A549 (cell line): ENCODE measurements at regions not wholly inside any gene's neighbourhood (a gene's known extent, or its start where the extent isn't known, plus 50 kb on each side); places are given as distances from the start of the nearest gene placed in this dataset.

Experiments used
- ATAC-seq, 2 experiments: fragments of 200-7000 bp in 1 of 2; fragments of >200 bp in 1 of 2; cut with Nextera tagmentation in 1 of 2; cut with Tn5 transposase in 1 of 2; 3 replicates each; pipeline versions ENCODE4 v1.8.0 to v1.9.1; 2018 to 2020; ENCODE audit warnings: mild to moderate bottlenecking in 1 of 2, moderate library complexity in 1 of 2
- CTCF ChIA-PET: fragments of 300-600 bp; sonication (Branson Sonifier 250); formaldehyde crosslinking; extraction: SDS; loops from one replicate; lab custom pipeline; 2021; ENCODE audit warnings: antibody characterized with exemption, inconsistent platforms; lab: Yijun Ruan, JAX
- POLR2A ChIA-PET: fragments of 350-600 bp; formaldehyde crosslinking; extraction: SDS; loops from one replicate; lab custom pipeline; 2021; ENCODE audit warnings: antibody characterized with exemption, inconsistent platforms; lab: Yijun Ruan, JAX
- DNase-seq, 2 experiments: peaks; one replicate each; pipeline versions ENCODE4 v3.0.0 to v3.0.0-alpha.2; 2011 to 2016; ENCODE audit warnings: low read depth in 1 of 2, low spot score in 1 of 2
- FAIRE-seq: peaks from 2 replicates; lab custom pipeline; 2011; peaks lifted over from hg19 to GRCh38; lab: Jason Lieb, UNC
- H3K27ac ChIP-seq, 2 experiments: fragments of >200 bp; sonication (Bioruptor Twin); formaldehyde crosslinking; 3 replicates each; pipeline ENCODE4 v1.5.1; 2016 to 2017
- H3K4me1 ChIP-seq: fragments of >200 bp; sonication (Bioruptor Twin); formaldehyde crosslinking; 3 replicates; pipeline ENCODE4 v1.6.1; 2016
- H3K4me2 ChIP-seq: fragments of >200 bp; sonication (Bioruptor Twin); formaldehyde crosslinking; 3 replicates; pipeline ENCODE4 v1.6.1; 2016
- H3K4me3 ChIP-seq: fragments of >200 bp; sonication (Bioruptor Twin); formaldehyde crosslinking; 3 replicates; pipeline ENCODE4 v1.5.1; 2016
- H3K9me3 ChIP-seq: fragments of >200 bp; sonication (Bioruptor Twin); formaldehyde crosslinking; 3 replicates; pipeline ENCODE4 v1.6.1; 2016
- CBX8 ChIP-seq: fragments of 200-600 bp; sonication (generic); IDR thresholded peaks from 2 replicates; pipeline ENCODE4 v1.6.1; 2016
- CHD2 ChIP-seq: fragments of 150-350 bp; IDR thresholded peaks from 2 replicates; pipeline ENCODE4 v1.6.1; 2014; ENCODE audit warnings: low read length; ENCODE audit not compliant: partially characterized antibody
- CHD4 ChIP-seq: fragments of 200-600 bp; sonication (generic); IDR thresholded peaks from 2 replicates; pipeline ENCODE4 v1.6.1; 2016; ENCODE audit warnings: antibody characterized with exemption, mild to moderate bottlenecking, borderline replicate concordance
- EHF ChIP-seq: fragments of 250-450 bp; sonication (Bioruptor Pico); IDR thresholded peaks from 2 replicates; pipeline ENCODE4 v1.5.0; 2020; ENCODE audit warnings: mild to moderate bottlenecking
- EHMT2 ChIP-seq: fragments of 200-600 bp; sonication (generic); IDR thresholded peaks from 2 replicates; pipeline ENCODE4 v1.6.1; 2016; ENCODE audit warnings: antibody characterized with exemption, low read depth, mild to moderate bottlenecking, moderate library complexity
- EP300 ChIP-seq, 2 experiments: fragments of >200 bp; sonication (Bioruptor Twin); formaldehyde crosslinking; IDR thresholded peaks; 2 replicates in 1 of 2; 3 replicates in 1 of 2; pipeline ENCODE4 v1.6.1; 2016 to 2017
- ESRRA ChIP-seq: fragments of 150-350 bp; IDR thresholded peaks from 2 replicates; pipeline ENCODE4 v1.6.1; 2014; ENCODE audit warnings: mild to moderate bottlenecking, low read length, borderline replicate concordance
- FOSL2 ChIP-seq, 2 experiments: fragments of 450-650 bp in 1 of 2; fragments of >200 bp in 1 of 2; sonication (Bioruptor Twin) in 1 of 2; formaldehyde crosslinking; IDR thresholded peaks; 2 replicates each; pipeline versions ENCODE4 v1.5.0 to v1.6.1; 2016 to 2020; ENCODE audit warnings: mild to moderate bottlenecking in 1 of 2, moderate library complexity in 1 of 2
- HDAC2 ChIP-seq: fragments of 200-600 bp; sonication (generic); IDR thresholded peaks from 2 replicates; pipeline ENCODE4 v1.6.1; 2016
- HEYL ChIP-seq: fragments of 250-450 bp; sonication (Bioruptor Pico); IDR thresholded peaks from 2 replicates; pipeline ENCODE4 v1.8.0; 2021; ENCODE audit warnings: mild to moderate bottlenecking, moderate library complexity
- HOXB5 ChIP-seq: fragments of 250-450 bp; sonication (Bioruptor Pico); IDR thresholded peaks from 2 replicates; pipeline ENCODE4 v1.5.0; 2020; ENCODE audit warnings: mild to moderate bottlenecking, moderate library complexity
- NFE2L2 ChIP-seq: fragments of 150-350 bp; conservative IDR thresholded peaks from 2 replicates; pipeline ENCODE4 v1.6.1; 2014; ENCODE audit warnings: low read length
- NR3C1 ChIP-seq: fragments of >200 bp; sonication (Bioruptor Twin); formaldehyde crosslinking; IDR thresholded peaks from 3 replicates; pipeline ENCODE4 v1.6.1; 2017
- RAD21 ChIP-seq, 2 experiments: fragments of >200 bp in 1 of 2; sonication (Bioruptor Twin) in 1 of 2; formaldehyde crosslinking in 1 of 2; IDR thresholded peaks in 1 of 2; conservative IDR thresholded peaks in 1 of 2; 2 replicates in 1 of 2; 3 replicates in 1 of 2; pipeline ENCODE4 v1.6.1; 2012 to 2018; ENCODE audit warnings: inconsistent platforms in 1 of 2
- RFX5 ChIP-seq: fragments of 450-650 bp; IDR thresholded peaks from 2 replicates; pipeline ENCODE4 v1.7.1; 2014; ENCODE audit warnings: antibody characterized with exemption, mild to moderate bottlenecking, moderate library complexity
- TFCP2L1 ChIP-seq: fragments of 250-450 bp; sonication (Bioruptor Pico); IDR thresholded peaks from 2 replicates; pipeline ENCODE4 v1.5.0; 2021; ENCODE audit warnings: mild to moderate bottlenecking
- WGBS: methylation state at CpG from one replicate; pipeline ENCODE4 v1.1.6; 2017; ENCODE audit errors: missing lambda C conversion rate; 5-methylcytosine and 5-hydroxymethylcytosine counted together
- TF ChIP-seq, protein P1 (sequence below): fragments of >200 bp; sonication (Bioruptor Twin); formaldehyde crosslinking; IDR thresholded peaks from 3 replicates; pipeline ENCODE4 v1.5.1; 2016
- TF ChIP-seq, protein P2 (sequence below): fragments of 250-450 bp; sonication (Bioruptor Pico); IDR thresholded peaks from 2 replicates; pipeline ENCODE4 v1.5.0; 2020; ENCODE audit warnings: low read depth, mild to moderate bottlenecking, moderate library complexity
- TF ChIP-seq, protein P3 (sequence below): fragments of 250-450 bp; sonication (Bioruptor Pico); IDR thresholded peaks from 2 replicates; pipeline ENCODE4 v1.5.0; 2021; ENCODE audit warnings: mild to moderate bottlenecking, moderate library complexity, borderline replicate concordance
- TF ChIP-seq, protein P4 (sequence below): IDR thresholded peaks from 2 replicates; pipeline ENCODE4 v1.6.1; 2012; ENCODE audit warnings: low read depth, borderline replicate concordance

DNA sequence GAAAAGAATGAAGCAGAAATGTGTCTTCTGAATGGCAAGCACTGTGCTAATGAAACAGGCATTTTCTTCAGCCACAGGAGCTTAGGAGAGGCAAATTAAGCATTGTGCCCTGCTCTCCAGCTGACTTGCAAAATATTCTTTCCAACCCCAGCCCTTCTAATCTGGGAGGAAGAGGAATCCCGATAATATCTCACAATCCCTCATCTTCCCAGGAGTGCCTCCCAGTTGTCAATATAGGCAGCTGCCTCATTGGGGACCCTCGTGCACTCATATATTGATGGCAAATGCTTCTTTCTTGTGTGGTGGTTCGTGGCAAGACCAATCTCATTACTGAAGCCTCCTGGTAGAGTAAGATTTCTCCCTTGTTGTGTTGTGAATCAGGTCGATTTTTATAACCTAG, 299.0 kb downstream of the COG6 start:
- no peaks in the 10 kb centered on the region for H3K9me3 ChIP-seq
- no peak overlapping the region for H3K4me3 ChIP-seq
- no peak for DNase-seq
- no peak for ATAC-seq
- no peak overlapping the region for H3K4me2 ChIP-seq
- POLR2A ChIA-PET = no interaction called here
- no peak overlapping the region for H3K27ac ChIP-seq
- H3K4me1 ChIP-seq = no peaks in the 10 kb centered on the region
- WGBS = 29% methylated on average over 4 of the region's 4 CpGs
- CTCF ChIA-PET = interaction anchor here (2.4 kb wide), 1 partner anchor 12 kb away, joined by 12 read pairs; no protein-coding TSS in a partner anchor
- no peak for FAIRE-seq
- TF ChIP-seq NFE2L2 = no peak

DNA sequence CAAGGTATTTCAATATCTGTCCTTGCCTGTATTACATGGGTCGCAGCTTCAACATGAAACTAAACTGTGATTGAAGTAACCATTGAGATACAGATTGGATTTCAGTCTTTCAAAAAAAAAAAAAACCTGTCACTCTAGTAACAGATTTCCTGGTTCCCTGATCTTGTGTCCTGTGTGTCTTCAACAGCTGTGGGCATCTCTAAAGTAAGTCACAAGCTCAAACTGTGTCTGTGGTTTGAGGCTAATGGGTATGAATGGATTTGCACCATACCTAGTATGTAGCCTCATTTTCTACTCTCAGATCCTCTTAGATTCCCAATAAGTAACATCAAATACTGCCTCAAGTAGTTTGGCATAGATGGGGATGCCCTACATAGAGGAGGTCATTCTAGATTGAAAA, 300.1 kb downstream of the COG6 start:
- no peak for DNase-seq
- Histone ChIP-seq H3K27ac (no peak overlapping the region), H3K4me1 (no peaks in the 10 kb centered on the region), H3K4me3 (no peak overlapping the region), H3K4me2 (no peak overlapping the region), H3K9me3 (no peaks in the 10 kb centered on the region)
- 53% methylated on average over 1 of the region's 1 CpG for WGBS
- TF ChIP-seq, protein P1, sequence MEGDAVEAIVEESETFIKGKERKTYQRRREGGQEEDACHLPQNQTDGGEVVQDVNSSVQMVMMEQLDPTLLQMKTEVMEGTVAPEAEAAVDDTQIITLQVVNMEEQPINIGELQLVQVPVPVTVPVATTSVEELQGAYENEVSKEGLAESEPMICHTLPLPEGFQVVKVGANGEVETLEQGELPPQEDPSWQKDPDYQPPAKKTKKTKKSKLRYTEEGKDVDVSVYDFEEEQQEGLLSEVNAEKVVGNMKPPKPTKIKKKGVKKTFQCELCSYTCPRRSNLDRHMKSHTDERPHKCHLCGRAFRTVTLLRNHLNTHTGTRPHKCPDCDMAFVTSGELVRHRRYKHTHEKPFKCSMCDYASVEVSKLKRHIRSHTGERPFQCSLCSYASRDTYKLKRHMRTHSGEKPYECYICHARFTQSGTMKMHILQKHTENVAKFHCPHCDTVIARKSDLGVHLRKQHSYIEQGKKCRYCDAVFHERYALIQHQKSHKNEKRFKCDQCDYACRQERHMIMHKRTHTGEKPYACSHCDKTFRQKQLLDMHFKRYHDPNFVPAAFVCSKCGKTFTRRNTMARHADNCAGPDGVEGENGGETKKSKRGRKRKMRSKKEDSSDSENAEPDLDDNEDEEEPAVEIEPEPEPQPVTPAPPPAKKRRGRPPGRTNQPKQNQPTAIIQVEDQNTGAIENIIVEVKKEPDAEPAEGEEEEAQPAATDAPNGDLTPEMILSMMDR = no peak
- TF ChIP-seq HOXB5 (CRISPR knock-in tag) (no peak), EP300 (IDR thresholded peaks at IDR 0.05) (no peak), RFX5 (no peak), NFE2L2 (no peak), TFCP2L1 (CRISPR knock-in tag) (no peak), NR3C1 (no peak), FOSL2 (IDR thresholded peaks at IDR 0.05) (no peak), FOSL2 (CRISPR knock-in tag; IDR thresholded peaks at IDR 0.05) (no peak), HEYL (no peak), EHMT2 (no peak), RAD21 (conservative IDR thresholded peaks at IDR 0.05 in 1 of 2, IDR thresholded peaks at IDR 0.05 in 1 of 2) (no peak), CHD4 (no peak)
- TF ChIP-seq, protein P2, sequence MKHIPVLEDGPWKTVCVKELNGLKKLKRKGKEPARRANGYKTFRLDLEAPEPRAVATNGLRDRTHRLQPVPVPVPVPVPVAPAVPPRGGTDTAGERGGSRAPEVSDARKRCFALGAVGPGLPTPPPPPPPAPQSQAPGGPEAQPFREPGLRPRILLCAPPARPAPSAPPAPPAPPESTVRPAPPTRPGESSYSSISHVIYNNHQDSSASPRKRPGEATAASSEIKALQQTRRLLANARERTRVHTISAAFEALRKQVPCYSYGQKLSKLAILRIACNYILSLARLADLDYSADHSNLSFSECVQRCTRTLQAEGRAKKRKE (CRISPR knock-in tag) = no peak
- TF ChIP-seq, protein P3, sequence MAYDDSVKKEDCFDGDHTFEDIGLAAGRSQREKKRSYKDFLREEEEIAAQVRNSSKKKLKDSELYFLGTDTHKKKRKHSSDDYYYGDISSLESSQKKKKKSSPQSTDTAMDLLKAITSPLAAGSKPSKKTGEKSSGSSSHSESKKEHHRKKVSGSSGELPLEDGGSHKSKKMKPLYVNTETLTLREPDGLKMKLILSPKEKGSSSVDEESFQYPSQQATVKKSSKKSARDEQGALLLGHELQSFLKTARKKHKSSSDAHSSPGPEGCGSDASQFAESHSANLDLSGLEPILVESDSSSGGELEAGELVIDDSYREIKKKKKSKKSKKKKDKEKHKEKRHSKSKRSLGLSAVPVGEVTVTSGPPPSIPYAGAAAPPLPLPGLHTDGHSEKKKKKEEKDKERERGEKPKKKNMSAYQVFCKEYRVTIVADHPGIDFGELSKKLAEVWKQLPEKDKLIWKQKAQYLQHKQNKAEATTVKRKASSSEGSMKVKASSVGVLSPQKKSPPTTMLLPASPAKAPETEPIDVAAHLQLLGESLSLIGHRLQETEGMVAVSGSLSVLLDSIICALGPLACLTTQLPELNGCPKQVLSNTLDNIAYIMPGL (CRISPR knock-in tag) = no peak
- ATAC-seq = no peak
- POLR2A ChIA-PET = interaction anchor here (0.5 kb wide), 1 partner anchor 447 kb away, joined by 3 read pairs; no protein-coding TSS in a partner anchor
- CTCF ChIA-PET = interaction anchor here (2.4 kb wide), 1 partner anchor 13 kb away, joined by 12 read pairs; no protein-coding TSS in a partner anchor
- FAIRE-seq = no peak

DNA sequence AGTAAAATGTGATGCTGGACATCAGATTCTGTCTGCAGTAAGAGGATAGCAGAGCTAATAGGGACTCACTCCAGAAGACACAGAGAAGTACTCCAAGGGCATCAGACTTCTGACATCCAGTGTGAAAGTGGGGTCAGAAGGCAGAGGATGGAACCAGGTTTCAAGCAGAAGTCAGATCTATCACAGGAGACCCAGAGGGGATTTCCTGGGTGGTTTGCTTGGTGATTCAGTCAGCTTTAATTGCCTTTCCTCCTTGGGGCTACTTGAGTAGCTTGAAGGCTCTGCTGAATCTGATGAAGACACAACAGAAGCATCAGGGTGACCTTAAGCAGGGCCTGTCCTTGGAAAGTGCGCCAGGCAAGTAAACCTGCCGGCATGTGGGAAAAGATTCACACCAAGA, 300.6 kb downstream of the COG6 start:
- TF ChIP-seq CHD2 = no peak
- TF ChIP-seq ESRRA = no peak
- no peak for TF ChIP-seq HDAC2
- TF ChIP-seq, protein P4, sequence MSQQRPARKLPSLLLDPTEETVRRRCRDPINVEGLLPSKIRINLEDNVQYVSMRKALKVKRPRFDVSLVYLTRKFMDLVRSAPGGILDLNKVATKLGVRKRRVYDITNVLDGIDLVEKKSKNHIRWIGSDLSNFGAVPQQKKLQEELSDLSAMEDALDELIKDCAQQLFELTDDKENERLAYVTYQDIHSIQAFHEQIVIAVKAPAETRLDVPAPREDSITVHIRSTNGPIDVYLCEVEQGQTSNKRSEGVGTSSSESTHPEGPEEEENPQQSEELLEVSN = no peak
- TF ChIP-seq EP300 (IDR thresholded peaks at IDR 0.05) = no peak
- TF ChIP-seq CBX8 = no peak
- TF ChIP-seq EHF (CRISPR knock-in tag) = no peak
- no peak for TF ChIP-seq HEYL
- 84% methylated on average over 2 of the region's 2 CpGs for WGBS
- Histone ChIP-seq H3K4me2 (no peak overlapping the region), H3K4me3 (no peak overlapping the region), H3K4me1 (no peaks in the 10 kb centered on the region), H3K27ac (no peak overlapping the region), H3K9me3 (no peaks in the 10 kb centered on the region)
- CTCF ChIA-PET = interaction anchor here (2.4 kb wide), 1 partner anchor 13 kb away, joined by 12 read pairs; no protein-coding TSS in a partner anchor
- no peak for FAIRE-seq
- ATAC-seq = no peak
- DNase-seq = no peak
- POLR2A ChIA-PET = interaction anchor here (0.5 kb wide), 1 partner anchor 446 kb away, joined by 3 read pairs; no protein-coding TSS in a partner anchor
